CD4-positive, alpha-beta T cell (primary cell): ENCODE measurements at regions not wholly inside any gene's neighbourhood (a gene's known extent, or its start where the extent isn't known, plus 50 kb on each side); places are given as distances from the start of the nearest gene placed in this dataset.

ENCODE experiments used
- ATAC-seq: fragments of 200-7000 bp; cut with Tn5 transposase; one replicate; pipeline ENCODE4 v1.10.0; 2022; ENCODE audit warnings: mild to moderate bottlenecking; ENCODE audit not compliant: poor library complexity
- CTCF ChIA-PET: fragments of 350-600 bp; sonication (Branson Sonifier 250); formaldehyde crosslinking; loops from one replicate; lab custom pipeline; 2021; ENCODE audit warnings: antibody characterized with exemption, inconsistent platforms; lab: Charles Lee
- POLR2A ChIA-PET: fragments of 350-600 bp; sonication (Branson Sonifier 250); formaldehyde crosslinking; loops from one replicate; lab custom pipeline; 2021; ENCODE audit warnings: antibody characterized with exemption, inconsistent platforms; lab: Charles Lee
- DNase-seq, 14 experiments: peaks; one replicate each; pipeline ENCODE4 v3.0.0-alpha.2; 2013 to 2020; ENCODE audit warnings: mixed read lengths in 2 of 14
- H3K27ac ChIP-seq, 2 donors: one replicate each; pipeline versions ENCODE4 v1.5.1 to v1.7.0; 2013; ENCODE audit warnings: low read length in 2 of 2, low read depth in 1 of 2, mild to moderate bottlenecking in 1 of 2
- H3K27me3 ChIP-seq, 2 experiments: 1 replicate in 1 of 2; 2 replicates in 1 of 2; pipeline versions ENCODE4 v1.6.1 to v1.7.0; 2013; ENCODE audit warnings: low read length in 2 of 2, control low read depth in 1 of 2, mild to moderate bottlenecking in 1 of 2, moderate library complexity in 1 of 2; ENCODE audit not compliant: insufficient read depth in 2 of 2, control insufficient read depth in 1 of 2
- H3K36me3 ChIP-seq: one replicate; pipeline ENCODE4 v1.6.1; 2013; ENCODE audit warnings: low read length, control low read depth; ENCODE audit not compliant: insufficient read depth
- H3K4me1 ChIP-seq: one replicate; pipeline ENCODE4 v1.6.1; 2013; ENCODE audit warnings: low read length, control low read depth; ENCODE audit not compliant: insufficient read depth
- H3K4me3 ChIP-seq: one replicate; pipeline ENCODE4 v1.5.1; 2013; ENCODE audit warnings: mild to moderate bottlenecking, low read length, moderate library complexity
- H3K9me3 ChIP-seq, 2 experiments: 1 replicate in 1 of 2; 2 replicates in 1 of 2; pipeline versions ENCODE4 v1.6.1 to v1.7.0; 2013; ENCODE audit warnings: low read length in 2 of 2, mild to moderate bottlenecking in 2 of 2, control low read depth in 1 of 2, moderate library complexity in 1 of 2; ENCODE audit not compliant: control insufficient read depth in 1 of 2, insufficient read depth in 1 of 2
- H3K27ac Mint-ChIP-seq: one replicate; pipeline ENCODE4 v1.8.0; 2020; ENCODE audit warnings: mixed read lengths
- H3K27me3 Mint-ChIP-seq: one replicate; pipeline ENCODE4 v1.8.0; 2021; ENCODE audit warnings: mixed read lengths
- H3K36me3 Mint-ChIP-seq: one replicate; pipeline ENCODE4 v1.8.0; 2021; ENCODE audit warnings: low read depth, mixed read lengths
- H3K4me1 Mint-ChIP-seq: one replicate; pipeline ENCODE4 v1.8.0; 2021; ENCODE audit warnings: low read depth, mixed read lengths
- H3K4me3 Mint-ChIP-seq: one replicate; pipeline ENCODE4 v1.8.0; 2020; ENCODE audit warnings: mild to moderate bottlenecking, mixed read lengths
- H3K9me3 Mint-ChIP-seq: one replicate; pipeline ENCODE4 v1.8.0; 2020; ENCODE audit warnings: mixed read lengths
- CTCF ChIP-seq: fragments of 200-600 bp; IDR thresholded peaks from one replicate; pipeline ENCODE4 v1.8.0; 2022; ENCODE audit warnings: antibody characterized with exemption, mild to moderate bottlenecking
- intact Hi-C, 2 experiments: fragments of 100-400 bp; cut with DNase I in 1 of 2; cut with micrococcal nuclease in 1 of 2; formaldehyde crosslinking; loops; one replicate each; pipeline versions ENCODE4 v1.15.1 to v1.9.0; 2023 to 2025; cut with DNase I, micrococcal nuclease

GRCh38 chr14:97395068-97395467 is 597.9 kb downstream of the VRK1 start:
- Mint-ChIP-seq H3K4me3 (no peak overlapping the region), H3K27ac (no peak overlapping the region), H3K27me3 (no peaks in the 10 kb centered on the region), H3K4me1 (no peaks in the 10 kb centered on the region), H3K9me3 (no peaks in the 10 kb centered on the region), H3K36me3 (no peaks in the 10 kb centered on the region)
- DNase-seq (no peak), ATAC-seq (no peak)
- Histone ChIP-seq H3K36me3 (no peaks in the 10 kb centered on the region), H3K4me1 (no peaks in the 10 kb centered on the region), H3K27ac (no peak overlapping the region), H3K27me3 (no peaks in the 10 kb centered on the region), H3K4me3 (no peak overlapping the region), H3K9me3 (no peaks in the 10 kb centered on the region)
- CTCF ChIA-PET, result no interaction called here
- TF ChIP-seq CTCF, result no peak
- intact Hi-C loops, result no loop called here
- POLR2A ChIA-PET, result no interaction called here

GRCh38 chr14:97401714-97402113 is 604.5 kb downstream of the VRK1 start:
- Mint-ChIP-seq H3K27ac (no peak overlapping the region), H3K27me3 (no peaks in the 10 kb centered on the region), H3K9me3 (no peaks in the 10 kb centered on the region), H3K36me3 (no peaks in the 10 kb centered on the region), H3K4me3 (no peak overlapping the region), H3K4me1 (no peaks in the 10 kb centered on the region)
- ATAC-seq (no peak), DNase-seq (no peak)
- H3K36me3 ChIP-seq, result no peaks in the 10 kb centered on the region
- intact Hi-C loops, result no loop called here
- TF ChIP-seq CTCF, result no peak
- H3K27me3 ChIP-seq, result no peaks in the 10 kb centered on the region
- no peak overlapping the region for H3K27ac ChIP-seq
- H3K4me1 ChIP-seq, result no peaks in the 10 kb centered on the region
- CTCF ChIA-PET, result no interaction called here
- no peak overlapping the region for H3K4me3 ChIP-seq
- POLR2A ChIA-PET, result no interaction called here
- H3K9me3 ChIP-seq, result no peaks in the 10 kb centered on the region

- Histone ChIP-seq H3K9me3 (no peaks in the 10 kb centered on the region), H3K27me3 (no peaks in the 10 kb centered on the region), H3K27ac (no peak overlapping the region), H3K4me1 (peaks cover 2% of the 10 kb centered on the region), H3K36me3 (no peaks in the 10 kb centered on the region), H3K4me3 (no peak overlapping the region)
- Mint-ChIP-seq H3K4me3 (no peak overlapping the region), H3K27me3 (no peaks in the 10 kb centered on the region), H3K27ac (no peak overlapping the region), H3K9me3 (no peaks in the 10 kb centered on the region), H3K36me3 (no peaks in the 10 kb centered on the region), H3K4me1 (peaks cover 2% of the 10 kb centered on the region)
- TF ChIP-seq CTCF, result no peak
- ChIA-PET CTCF (no interaction called here), POLR2A (no interaction called here)
- DNase-seq (no peak), ATAC-seq (no peak)
- intact Hi-C loops, result no loop called here
Observed at GRCh38 chr14:97402279-97402678, 605.1 kb downstream of the VRK1 start.
